NT2/D1 (cell line): ENCODE measurements at regions not wholly inside any gene's neighbourhood (a gene's known extent, or its start where the extent isn't known, plus 50 kb on each side); places are given as distances from the start of the nearest gene placed in this dataset.
"Not testable (repeated sequence)": the region's sequence is repeated elsewhere in the genome, so short reads cannot be mapped to it uniquely, and the experiment has no call there.

Experiments used
- DNase-seq: peaks from one replicate; pipeline ENCODE4 v3.0.0-alpha.2; 2011; ENCODE audit warnings: low read depth, low spot score
- H3K27me3 ChIP-seq: 2 replicates; pipeline ENCODE4 v1.6.0; 2011; ENCODE audit warnings: mild to moderate bottlenecking; ENCODE audit not compliant: insufficient read length, insufficient read depth
- H3K36me3 ChIP-seq: 2 replicates; pipeline ENCODE4 v1.6.1; 2011; ENCODE audit warnings: mild to moderate bottlenecking, low read length, mixed read lengths; ENCODE audit not compliant: insufficient read depth, insufficient read length
- H3K4me1 ChIP-seq: 2 replicates; pipeline ENCODE4 v1.5.1; 2011; ENCODE audit not compliant: insufficient read depth, insufficient read length
- H3K4me3 ChIP-seq: 2 replicates; pipeline ENCODE4 v1.5.1; 2011; ENCODE audit warnings: low read depth; ENCODE audit not compliant: insufficient read length
- H3K9ac ChIP-seq: 2 replicates; pipeline ENCODE4 v1.6.0; 2011; ENCODE audit warnings: low read depth; ENCODE audit not compliant: insufficient read length
- H3K9me3 ChIP-seq: 2 replicates; pipeline ENCODE4 v1.5.1; 2011; ENCODE audit warnings: mild to moderate bottlenecking, low read length; ENCODE audit not compliant: insufficient read depth
- SUZ12 ChIP-seq: IDR thresholded peaks from 2 replicates; pipeline ENCODE4 v1.6.1; 2011; ENCODE audit not compliant: insufficient read length, insufficient read depth; ENCODE audit errors: extremely low read depth
- YY1 ChIP-seq: IDR thresholded peaks from 2 replicates; pipeline ENCODE4 v1.6.1; 2011; ENCODE audit not compliant: insufficient read length, insufficient read depth
- ZNF274 ChIP-seq: IDR thresholded peaks from 2 replicates; pipeline ENCODE4 v1.6.1; 2011; ENCODE audit warnings: mild to moderate bottlenecking, low read depth, low read length

DNA sequence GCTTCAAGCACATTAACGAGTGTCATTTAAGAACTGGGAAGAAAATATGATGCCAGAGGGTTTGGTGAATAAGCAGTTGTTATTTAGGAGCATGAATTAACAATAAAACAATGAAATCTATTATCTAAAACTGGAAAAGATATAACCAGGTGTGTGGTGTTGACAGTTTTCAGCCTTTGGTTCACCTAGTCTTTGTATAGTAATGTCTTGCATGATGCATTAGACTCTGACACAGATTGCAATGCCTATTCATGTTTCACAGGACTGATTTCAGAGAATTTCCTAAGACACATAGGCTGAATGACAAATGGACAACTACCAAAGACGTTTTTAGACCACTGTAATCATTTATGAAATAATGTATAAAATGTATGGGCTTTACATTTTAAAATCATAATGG is 135.1 kb upstream of the CAV2 start:
- no peak for TF ChIP-seq SUZ12
- TF ChIP-seq ZNF274, result no peak
- TF ChIP-seq YY1, result no peak
- peaks cover 2% of the 10 kb centered on the region for H3K4me1 ChIP-seq
- H3K9ac ChIP-seq, result no peak overlapping the region
- no peaks in the 10 kb centered on the region for H3K36me3 ChIP-seq
- H3K4me3 ChIP-seq, result no peak overlapping the region
- no peaks in the 10 kb centered on the region for H3K9me3 ChIP-seq
- DNase-seq, result no peak
- H3K27me3 ChIP-seq, result no peaks in the 10 kb centered on the region

DNA sequence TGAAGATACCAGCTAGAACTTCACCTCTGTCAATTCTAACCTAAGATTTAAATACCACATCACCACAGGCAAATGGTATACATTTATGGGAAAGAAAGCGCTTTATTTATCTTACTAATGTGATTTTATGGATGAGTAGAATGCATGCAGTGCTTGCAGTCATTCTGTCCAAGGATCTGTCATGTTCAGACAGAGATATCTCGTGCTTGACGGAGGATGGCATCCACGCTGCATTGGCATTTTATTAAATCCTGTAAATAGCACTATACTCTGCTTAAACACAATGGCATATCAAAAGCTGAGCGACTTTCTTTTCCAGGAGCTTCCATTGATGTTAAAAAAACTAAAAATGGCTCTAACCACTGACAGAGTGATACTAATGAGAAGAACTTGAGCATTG is 133.7 kb upstream of the CAV2 start:
- H3K27me3 ChIP-seq, result no peaks in the 10 kb centered on the region
- DNase-seq, result no peak
- H3K9ac ChIP-seq, result no peak overlapping the region
- H3K4me3 ChIP-seq, result no peak overlapping the region
- peaks cover 2% of the 10 kb centered on the region for H3K4me1 ChIP-seq
- 0 out of 2 replicates have a peak, but pooled peaks cover 3% of the 10 kb centered on the region for H3K9me3 ChIP-seq
- no peaks in the 10 kb centered on the region for H3K36me3 ChIP-seq
- TF ChIP-seq YY1 (no peak), ZNF274 (no peak), SUZ12 (no peak)

DNA sequence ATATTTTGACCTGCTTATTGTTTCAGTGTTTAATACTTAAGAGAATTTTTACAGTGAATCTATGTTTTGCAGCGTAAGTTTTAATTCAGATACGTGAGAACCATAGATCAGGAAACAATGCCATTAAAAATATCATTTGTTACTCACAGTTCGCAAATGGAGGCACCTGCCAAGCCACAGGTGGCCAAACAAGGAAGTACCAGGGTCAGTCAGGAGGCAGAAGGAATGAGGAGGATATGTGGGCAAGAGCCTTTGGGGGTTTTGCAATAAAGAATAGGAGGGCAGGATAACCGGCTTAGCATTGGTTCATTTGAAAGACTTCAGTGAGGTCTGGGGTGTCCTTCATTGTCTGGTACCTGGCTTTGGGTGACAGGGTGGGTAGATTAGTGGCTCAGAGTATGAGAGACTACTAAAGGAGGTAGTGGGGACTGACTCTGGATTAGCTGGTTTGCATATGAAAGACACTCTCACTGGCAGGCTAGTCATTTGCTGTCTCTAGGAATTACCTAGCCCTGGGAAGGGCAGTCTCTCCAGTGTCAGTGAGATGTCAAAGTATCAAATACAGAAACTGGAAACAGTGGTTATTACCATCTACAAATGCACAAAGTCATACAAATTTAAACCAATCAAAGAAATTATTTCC is 132.2 kb upstream of the CAV2 start:
- TF ChIP-seq SUZ12 (no peak), ZNF274 (no peak), YY1 (no peak)
- peaks cover 2% of the 10 kb centered on the region for H3K4me1 ChIP-seq
- H3K27me3 ChIP-seq, result no peaks in the 10 kb centered on the region
- DNase-seq, result peak; percentile 28
- H3K4me3 ChIP-seq, result no peak overlapping the region
- peaks cover 9% of the 10 kb centered on the region; the same call in 1 of the 2 replicates for H3K9me3 ChIP-seq
- H3K9ac ChIP-seq, result no peak overlapping the region
- no peaks in the 10 kb centered on the region for H3K36me3 ChIP-seq

DNA sequence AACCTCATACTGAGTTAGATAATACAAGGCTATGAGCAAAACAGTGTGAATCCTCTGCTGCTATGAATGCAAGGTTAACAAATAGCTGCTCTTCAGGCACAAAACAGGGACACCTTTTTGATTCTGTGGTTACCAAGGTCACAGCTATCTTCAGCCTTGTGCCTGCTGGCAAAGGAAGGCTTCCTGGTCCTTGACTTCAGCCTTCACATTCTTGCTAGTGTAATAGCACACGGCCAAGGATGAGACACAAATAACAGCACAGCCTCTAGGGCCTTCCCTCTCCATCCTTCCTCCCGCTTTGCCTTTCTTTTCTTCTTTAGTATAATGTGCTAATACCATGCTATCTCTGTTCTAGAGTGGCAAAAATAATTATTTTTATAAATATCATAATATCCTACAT is 130.6 kb upstream of the CAV2 start:
- Histone ChIP-seq H3K27me3 (no peaks in the 10 kb centered on the region), H3K4me1 (peaks cover 2% of the 10 kb centered on the region), H3K9ac (no peak overlapping the region), H3K4me3 (no peak overlapping the region), H3K9me3 (peaks cover 9% of the 10 kb centered on the region; the same call in 1 of the 2 replicates), H3K36me3 (no peaks in the 10 kb centered on the region)
- TF ChIP-seq YY1 (no peak), SUZ12 (no peak), ZNF274 (no peak)
- DNase-seq, result no peak

DNA sequence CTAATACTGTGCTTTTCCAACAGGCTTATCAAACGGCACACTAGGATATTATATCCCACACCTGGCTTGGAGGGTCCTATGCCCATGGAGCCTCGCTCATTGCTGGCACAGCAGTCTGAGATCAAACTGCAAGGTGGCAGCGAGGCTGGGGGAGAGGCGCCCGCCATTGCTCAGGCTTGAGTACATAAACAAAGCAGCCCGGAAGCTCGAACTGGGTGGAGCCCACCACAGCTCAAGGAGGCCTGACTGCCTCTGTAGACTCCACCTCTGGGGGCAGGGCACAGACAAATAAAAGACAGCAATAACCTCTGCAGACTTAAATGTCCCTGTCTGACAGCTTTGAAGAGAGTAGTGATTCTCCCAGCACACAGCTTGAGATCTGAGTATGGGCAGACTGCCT is 128.0 kb upstream of the CAV2 start:
- H3K36me3 ChIP-seq, DNase-seq, H3K4me3 ChIP-seq, H3K27me3 ChIP-seq, H3K9ac ChIP-seq, H3K4me1 ChIP-seq, H3K9me3 ChIP-seq: not testable (repeated sequence)

DNA sequence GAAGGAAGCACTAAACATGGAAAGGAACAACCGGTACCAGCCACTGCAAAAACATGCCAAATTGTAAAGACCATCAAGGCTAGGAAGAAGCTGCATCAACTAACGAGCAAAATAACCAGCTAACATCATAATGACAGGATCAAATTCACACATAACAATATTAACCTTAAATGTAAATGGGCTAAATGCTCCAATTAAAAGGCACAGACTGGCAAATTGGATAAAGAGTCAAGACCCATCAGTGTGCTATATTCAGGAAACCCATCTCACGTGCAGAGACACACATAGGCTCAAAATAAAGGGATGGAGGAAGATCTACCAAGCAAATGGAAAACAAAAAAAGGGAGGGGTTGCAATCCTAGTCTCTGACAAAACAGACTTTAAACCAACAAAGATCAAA is 126.3 kb upstream of the CAV2 start:
- not testable (repeated sequence) for DNase-seq, H3K4me3 ChIP-seq, H3K4me1 ChIP-seq, H3K27me3 ChIP-seq, H3K36me3 ChIP-seq, H3K9me3 ChIP-seq, H3K9ac ChIP-seq

DNA sequence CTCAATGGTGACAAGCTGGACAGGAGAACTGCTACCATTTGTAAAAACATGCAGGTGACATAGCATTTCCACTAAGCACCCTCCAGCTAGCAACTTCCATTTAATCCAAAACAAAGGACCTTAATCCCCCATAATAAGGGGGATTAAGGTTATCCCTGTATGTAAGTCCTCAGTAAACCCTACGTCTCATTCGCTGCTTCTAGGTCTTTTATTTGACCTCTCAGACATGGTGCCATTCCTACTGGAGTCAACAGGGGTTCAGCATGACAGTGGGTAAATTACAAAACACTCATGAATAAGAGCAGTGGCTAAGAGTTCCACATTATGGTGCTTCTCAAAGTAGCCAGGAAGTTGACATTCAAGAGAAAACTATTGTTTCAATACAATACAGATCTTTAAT is 121.8 kb upstream of the CAV2 start:
- H3K9ac ChIP-seq, result no peak overlapping the region
- no peaks in the 10 kb centered on the region for H3K9me3 ChIP-seq
- H3K4me1 ChIP-seq, result no peaks in the 10 kb centered on the region
- no peak overlapping the region for H3K4me3 ChIP-seq
- TF ChIP-seq SUZ12 (no peak), YY1 (no peak), ZNF274 (no peak)
- no peaks in the 10 kb centered on the region for H3K27me3 ChIP-seq
- no peaks in the 10 kb centered on the region for H3K36me3 ChIP-seq
- DNase-seq, result no peak

DNA sequence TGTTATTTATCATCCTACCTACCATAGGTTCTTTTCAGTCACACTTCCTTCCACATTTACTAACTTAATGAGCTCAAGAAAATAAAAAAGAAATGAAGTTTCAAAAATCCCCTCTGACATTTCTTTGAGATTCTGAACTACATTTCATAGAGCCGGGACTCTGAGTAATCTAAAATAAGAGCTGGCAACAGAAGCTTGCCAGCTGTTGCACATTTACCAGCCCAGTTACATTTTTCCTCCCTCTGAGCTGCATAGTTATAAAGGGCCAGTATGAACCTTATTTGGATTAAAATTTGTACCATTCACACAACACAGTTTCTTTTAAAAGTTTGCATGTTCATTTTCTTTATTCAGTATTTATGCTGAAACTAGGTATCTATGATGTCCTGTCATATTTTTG is 119.5 kb upstream of the CAV2 start:
- H3K27me3 ChIP-seq, result no peaks in the 10 kb centered on the region
- DNase-seq, result no peak
- H3K36me3 ChIP-seq, result no peaks in the 10 kb centered on the region
- TF ChIP-seq ZNF274, result no peak
- TF ChIP-seq SUZ12, result no peak
- no peak for TF ChIP-seq YY1
- H3K4me3 ChIP-seq, result no peak overlapping the region
- no peaks in the 10 kb centered on the region for H3K9me3 ChIP-seq
- no peak overlapping the region for H3K9ac ChIP-seq
- H3K4me1 ChIP-seq, result no peaks in the 10 kb centered on the region
